Kidney (tissue), 13 donors: ENCODE measurements at regions not wholly inside any gene's neighbourhood (a gene's known extent, or its start where the extent isn't known, plus 50 kb on each side); places are given as distances from the start of the nearest gene placed in this dataset.
"Not testable (repeated sequence)": the region's sequence is repeated elsewhere in the genome, so short reads cannot be mapped to it uniquely, and the experiment has no call there.

ENCODE experiments used
- DNase-seq, 5 donors: peaks; one replicate each; pipeline ENCODE4 v3.0.0-alpha.2; 2013 to 2020
- FAIRE-seq: peaks from 2 replicates; lab custom pipeline; 2012; peaks lifted over from hg19 to GRCh38; lab: Jason Lieb, UNC
- H3K27ac ChIP-seq, 2 donors: one replicate each; pipeline ENCODE4 v1.7.0; 2013; ENCODE audit warnings: low read depth in 2 of 2, low read length in 2 of 2, inconsistent platforms in 1 of 2
- H3K27me3 ChIP-seq: one replicate; pipeline ENCODE4 v1.7.1; 2013; ENCODE audit warnings: low read length, inconsistent platforms; ENCODE audit not compliant: control insufficient read depth, insufficient read depth
- H3K36me3 ChIP-seq, 3 donors: one replicate each; pipeline versions ENCODE4 v1.7.0 to v1.7.1; 2013; ENCODE audit warnings: low read length in 3 of 3, control low read depth in 1 of 3, inconsistent platforms in 1 of 3; ENCODE audit not compliant: insufficient read depth in 3 of 3, control insufficient read depth in 2 of 3
- H3K4me1 ChIP-seq, 3 donors: one replicate each; pipeline versions ENCODE4 v1.7.0 to v1.7.1; 2013; ENCODE audit warnings: low read length in 3 of 3, inconsistent platforms in 1 of 3, low read depth in 1 of 3; ENCODE audit not compliant: control insufficient read depth in 2 of 3, insufficient read depth in 2 of 3
- H3K4me3 ChIP-seq, 3 donors: one replicate each; pipeline versions ENCODE4 v1.7.0 to v1.8.1; 2013; ENCODE audit warnings: low read length in 3 of 3, control low read depth in 1 of 3, inconsistent platforms in 1 of 3
- H3K9ac ChIP-seq, 3 donors: one replicate each; pipeline versions ENCODE4 v1.7.0 to v1.7.1; 2013; ENCODE audit warnings: low read length in 3 of 3, control low read depth in 1 of 3, inconsistent platforms in 1 of 3
- H3K9me3 ChIP-seq, 3 donors: one replicate each; pipeline versions ENCODE4 v1.7.0 to v1.7.1; 2013; ENCODE audit warnings: low read length in 3 of 3, control low read depth in 1 of 3, inconsistent platforms in 1 of 3; ENCODE audit not compliant: control insufficient read depth in 2 of 3, insufficient read depth in 1 of 3
- CTCF ChIP-seq: IDR thresholded peaks from 3 replicates; pipeline ENCODE4 v1.5.1; 2012; ENCODE audit warnings: mild to moderate bottlenecking, moderate library complexity, borderline replicate concordance; ENCODE audit not compliant: insufficient read depth; ENCODE audit errors: extremely low read depth
- intact Hi-C: fragments of 100-400 bp; cut with DNase I; formaldehyde crosslinking; loops from one replicate; pipeline ENCODE4 v1.11.1; 2022
- donor health status: control.
- donor health status: control.
- donor health status: control.
- donor health status: control.
- donor health status: control.
- donor health status: DM: yes; HTN: yes; CAD: no.
- donor health status: Normal renal cell carcinoma (clear cell type).

DNA sequence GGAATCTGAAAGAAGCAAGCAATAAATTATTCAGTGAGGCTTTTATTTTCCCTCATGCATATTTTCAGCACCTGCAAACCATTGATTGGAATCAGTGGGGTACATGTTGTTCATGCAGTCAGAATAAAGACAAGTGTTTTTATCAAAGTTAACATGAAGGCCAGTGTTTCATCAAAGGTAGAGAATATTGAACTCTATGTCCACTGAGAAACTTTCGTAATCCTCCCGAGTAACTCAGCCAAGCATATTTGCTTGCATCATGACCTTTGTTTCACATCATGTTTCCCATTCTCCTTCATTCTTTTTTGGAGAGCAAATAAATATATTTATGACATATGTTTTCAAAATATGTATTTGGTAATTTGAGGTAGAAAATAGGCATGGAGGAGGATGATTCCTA is 663.1 kb downstream of the SH2D4B start:
- no peaks in the 10 kb centered on the region for H3K9me3 ChIP-seq
- no peak overlapping the region for H3K27ac ChIP-seq
- no peaks in the 10 kb centered on the region for H3K4me1 ChIP-seq
- DNase-seq (no peak), FAIRE-seq (no peak)
- H3K9ac ChIP-seq = no peak overlapping the region
- no peaks in the 10 kb centered on the region for H3K27me3 ChIP-seq
- H3K4me3 ChIP-seq = no peak overlapping the region
- TF ChIP-seq CTCF = no peak
- no peaks in the 10 kb centered on the region for H3K36me3 ChIP-seq
- intact Hi-C loops = no loop called here

DNA sequence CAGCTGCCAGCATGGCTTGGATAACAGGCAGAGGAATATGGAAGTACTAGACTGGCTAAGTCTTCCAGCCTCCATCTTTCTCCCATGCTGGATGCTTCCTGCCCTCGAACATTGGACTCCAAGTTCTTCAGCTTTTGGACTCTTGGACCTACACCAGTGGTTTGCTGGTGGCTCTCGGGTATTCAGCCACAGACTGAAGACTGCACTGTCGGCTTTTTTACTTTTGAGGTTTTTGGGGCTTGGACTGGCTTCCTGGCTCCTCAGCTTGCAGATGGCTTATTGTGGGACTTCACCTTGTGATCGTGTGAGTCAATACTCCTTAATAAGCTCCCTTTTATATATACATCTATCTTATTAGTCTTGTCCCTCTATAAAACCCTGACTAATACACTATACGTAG is 667.6 kb upstream of the NRG3 start:
- H3K36me3 ChIP-seq, H3K9me3 ChIP-seq, H3K27me3 ChIP-seq, DNase-seq, H3K9ac ChIP-seq, intact Hi-C loops, FAIRE-seq, H3K4me3 ChIP-seq, H3K4me1 ChIP-seq, H3K27ac ChIP-seq: not testable (repeated sequence)

- Histone ChIP-seq H3K4me3 (no peak overlapping the region), H3K27ac (no peak overlapping the region), H3K9me3 (no peaks in the 10 kb centered on the region), H3K27me3 (no peaks in the 10 kb centered on the region), H3K4me1 (no peaks in the 10 kb centered on the region), H3K36me3 (no peaks in the 10 kb centered on the region), H3K9ac (no peak overlapping the region)
- intact Hi-C loops = no loop called here
- no peak for TF ChIP-seq CTCF
- FAIRE-seq = no peak
- DNase-seq = peak in 2 of 5 donors; percentile 5 to 25
Observed at GRCh38 chr10:81213370-81213769, 661.6 kb upstream of the NRG3 start.

GRCh38 chr10:81215498-81215897 is 659.5 kb upstream of the NRG3 start:
- FAIRE-seq (no peak), DNase-seq (no peak)
- intact Hi-C loops = no loop called here
- Histone ChIP-seq H3K36me3 (no peaks in the 10 kb centered on the region), H3K4me1 (no peaks in the 10 kb centered on the region), H3K4me3 (no peak overlapping the region), H3K9ac (no peak overlapping the region), H3K9me3 (no peaks in the 10 kb centered on the region), H3K27me3 (no peaks in the 10 kb centered on the region), H3K27ac (no peak overlapping the region)
- no peak for TF ChIP-seq CTCF
